ENCODE measurements at regions not wholly inside any gene's neighbourhood (a gene's known extent, or its start where the extent isn't known, plus 50 kb on each side); places are given as distances from the start of the nearest gene placed in this dataset.

GRCh38 chr15:70420948-70421482, 323.3 kb upstream of the TLE3 start (continued):
- TF ChIP-seq ZNF253 (CRISPR knock-in tag; conservative IDR thresholded peaks at IDR 0.05) = no peak
- TF ChIP-seq ZKSCAN8 (CRISPR knock-in tag; IDR thresholded peaks at IDR 0.05) = no peak
- no peak for TF ChIP-seq XRCC4 (IDR thresholded peaks at IDR 0.05; ENCODE audit: extremely low read depth, insufficient read depth, insufficient read length)
- TF ChIP-seq ERF (CRISPR knock-in tag; IDR thresholded peaks at IDR 0.05) = no peak
- no peak for TF ChIP-seq MIER1 (IDR thresholded peaks at IDR 0.05; ENCODE audit: low read depth)
- no peak for TF ChIP-seq PTRF (tag; IDR thresholded peaks at IDR 0.05)
- TF ChIP-seq CTCFL (IDR thresholded peaks at IDR 0.05; ENCODE audit: borderline replicate concordance, insufficient read depth, low read depth, low read length, poor library complexity, severe bottlenecking) = no peak
- no peak for TF ChIP-seq LARP7 (IDR thresholded peaks at IDR 0.05)
- no peak for TF ChIP-seq PHF8 (IDR thresholded peaks at IDR 0.05; ENCODE audit: borderline replicate concordance, low read length)
- TF ChIP-seq SIN3A (IDR thresholded peaks at IDR 0.05; ENCODE audit: borderline replicate concordance in 2 of 2, control insufficient read depth in 1 of 2, low read depth in 2 of 2, low read length in 2 of 2) = no peak
